GM12865 (cell line): ENCODE measurements at regions not wholly inside any gene's neighbourhood (a gene's known extent, or its start where the extent isn't known, plus 50 kb on each side); places are given as distances from the start of the nearest gene placed in this dataset.

ENCODE experiments used
- DNase-seq: peaks from one replicate; pipeline ENCODE4 v3.0.0; 2010; ENCODE audit warnings: low read depth
- H3K4me3 ChIP-seq: 2 replicates; pipeline ENCODE4 v1.5.1; 2011; ENCODE audit warnings: mild to moderate bottlenecking, low read depth, low read length, control low read depth
- TF ChIP-seq, protein P1 (sequence below): IDR thresholded peaks from 2 replicates; pipeline ENCODE4 v1.5.1; 2011; ENCODE audit warnings: low read length, control low read depth, low read depth, inconsistent platforms; ENCODE audit not compliant: insufficient read depth; ENCODE audit errors: missing control alignments

DNA sequence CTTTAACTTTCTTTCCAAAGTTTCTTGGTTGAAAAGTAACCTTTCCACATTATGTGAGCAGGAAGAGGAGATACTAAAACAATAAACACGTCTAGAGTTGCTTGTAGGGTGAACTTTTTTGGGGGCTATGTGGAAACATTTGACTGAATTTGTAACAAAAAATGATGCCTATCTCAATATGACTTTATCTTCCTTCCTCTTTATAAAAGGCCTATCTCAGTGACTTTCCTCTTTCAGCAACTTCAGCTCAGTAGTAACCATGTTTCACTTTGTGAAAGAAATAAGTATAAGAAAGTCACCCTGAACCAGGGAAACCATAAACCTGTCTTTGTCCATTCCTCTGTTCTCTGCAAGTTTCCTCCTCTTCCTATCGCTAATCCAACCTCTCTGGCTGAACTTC, 124.7 kb upstream of the TMEM164 start:
- TF ChIP-seq, protein P1, sequence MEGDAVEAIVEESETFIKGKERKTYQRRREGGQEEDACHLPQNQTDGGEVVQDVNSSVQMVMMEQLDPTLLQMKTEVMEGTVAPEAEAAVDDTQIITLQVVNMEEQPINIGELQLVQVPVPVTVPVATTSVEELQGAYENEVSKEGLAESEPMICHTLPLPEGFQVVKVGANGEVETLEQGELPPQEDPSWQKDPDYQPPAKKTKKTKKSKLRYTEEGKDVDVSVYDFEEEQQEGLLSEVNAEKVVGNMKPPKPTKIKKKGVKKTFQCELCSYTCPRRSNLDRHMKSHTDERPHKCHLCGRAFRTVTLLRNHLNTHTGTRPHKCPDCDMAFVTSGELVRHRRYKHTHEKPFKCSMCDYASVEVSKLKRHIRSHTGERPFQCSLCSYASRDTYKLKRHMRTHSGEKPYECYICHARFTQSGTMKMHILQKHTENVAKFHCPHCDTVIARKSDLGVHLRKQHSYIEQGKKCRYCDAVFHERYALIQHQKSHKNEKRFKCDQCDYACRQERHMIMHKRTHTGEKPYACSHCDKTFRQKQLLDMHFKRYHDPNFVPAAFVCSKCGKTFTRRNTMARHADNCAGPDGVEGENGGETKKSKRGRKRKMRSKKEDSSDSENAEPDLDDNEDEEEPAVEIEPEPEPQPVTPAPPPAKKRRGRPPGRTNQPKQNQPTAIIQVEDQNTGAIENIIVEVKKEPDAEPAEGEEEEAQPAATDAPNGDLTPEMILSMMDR, result no peak
- H3K4me3 ChIP-seq, result no peak overlapping the region
- DNase-seq, result no peak

DNA sequence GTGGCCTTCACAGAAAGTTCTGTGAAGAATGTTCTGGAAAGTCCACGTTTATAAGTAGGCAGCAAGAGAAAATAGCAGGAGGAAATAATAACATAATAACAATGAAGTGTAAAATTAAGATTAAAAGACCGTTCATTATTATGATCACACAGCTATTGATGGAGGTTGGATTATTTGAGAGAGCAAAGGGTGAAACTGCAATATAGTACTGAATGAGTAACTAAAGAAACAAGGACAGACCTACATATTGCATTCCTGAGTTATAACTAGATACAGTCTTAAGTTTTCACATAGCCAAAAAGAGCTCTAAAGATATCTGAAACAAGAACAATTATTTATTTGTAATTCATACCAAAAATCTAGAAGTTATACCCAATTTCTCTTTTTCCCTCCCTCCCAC, 122.9 kb upstream of the TMEM164 start:
- no peak for DNase-seq
- H3K4me3 ChIP-seq, result no peak overlapping the region
- TF ChIP-seq, protein P1, result no peak

DNA sequence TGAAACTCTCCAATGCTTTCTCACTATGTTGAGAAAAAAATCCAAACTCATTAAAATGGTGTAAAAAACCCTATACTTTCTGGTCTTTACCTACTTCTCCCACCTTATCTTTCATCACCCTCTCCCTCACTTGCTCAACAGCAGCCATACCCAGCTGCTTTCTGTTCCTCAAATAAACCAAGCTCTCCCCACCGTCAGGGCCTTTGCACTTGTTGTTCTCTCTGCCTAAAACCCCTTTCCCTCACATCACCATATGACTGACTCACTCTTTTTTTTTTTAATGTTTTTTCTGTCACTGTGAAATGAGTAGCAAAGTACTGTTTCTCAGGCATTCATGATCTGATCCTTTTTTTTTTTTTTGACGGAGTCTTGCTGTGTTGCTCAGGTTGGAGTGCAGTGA, 122.3 kb upstream of the TMEM164 start:
- TF ChIP-seq, protein P1, result no peak
- H3K4me3 ChIP-seq, result no peak overlapping the region
- DNase-seq, result peak; percentile 49

GRCh38 chrX:109886122-109886761, 116.7 kb upstream of the TMEM164 start:
- TF ChIP-seq, protein P1, result peak; percentile 67
- peak; percentile 62 for DNase-seq
- H3K4me3 ChIP-seq, result no peak overlapping the region

GRCh38 chrX:109889289-109890006, 113.5 kb upstream of the TMEM164 start:
- no peak overlapping the region for H3K4me3 ChIP-seq
- peak; percentile 35 for DNase-seq
- TF ChIP-seq, protein P1, result no peak

- no peak overlapping the region for H3K4me3 ChIP-seq
- TF ChIP-seq, protein P1, result no peak
- no peak for DNase-seq
Observed at GRCh38 chrX:109890300-109890699, 112.6 kb upstream of the TMEM164 start.
